HG03469 (cell line): ENCODE measurements at regions not wholly inside any gene's neighbourhood (a gene's known extent, or its start where the extent isn't known, plus 50 kb on each side); places are given as distances from the start of the nearest gene placed in this dataset.
"Not testable (repeated sequence)": the region's sequence is repeated elsewhere in the genome, so short reads cannot be mapped to it uniquely, and the experiment has no call there.

Source experiments
- ATAC-seq: cut with Tn5 transposase; IDR thresholded peaks from one replicate; pipeline ENCODE4 v1.9.1; 2021; ENCODE audit warnings: mild to moderate bottlenecking, moderate library complexity, moderate number of reproducible peaks; ENCODE audit not compliant: unreplicated experiment

DNA sequence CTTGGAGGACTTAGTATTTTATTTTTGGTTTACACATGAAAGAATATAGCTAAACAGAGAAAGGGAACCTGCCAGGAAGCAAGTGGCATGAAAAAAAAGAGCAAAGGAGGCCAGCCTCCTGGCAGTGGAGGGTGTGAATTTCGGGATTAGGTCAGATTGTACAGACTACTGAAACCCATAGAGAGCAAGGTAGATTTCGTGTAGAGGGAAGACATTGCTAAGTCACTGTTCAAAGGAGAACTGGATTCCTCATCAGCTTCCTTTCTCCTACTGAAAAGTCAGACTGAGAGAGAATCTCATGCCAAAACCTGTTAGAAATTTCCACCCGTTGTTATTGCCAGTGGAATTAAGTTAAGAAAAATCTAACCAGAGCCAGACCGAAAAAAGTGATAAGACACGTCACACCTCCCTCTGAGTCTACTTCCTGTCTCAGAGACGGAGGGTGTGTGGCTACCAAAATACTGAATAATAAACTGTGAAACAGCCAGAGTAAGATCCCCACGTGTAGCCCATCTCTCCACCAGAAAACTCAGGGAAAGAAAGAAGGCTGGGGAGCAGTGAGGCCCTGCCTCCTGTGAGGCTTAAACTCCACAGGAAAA, 118.8 kb downstream of the SKIDA1 start:
- no peak for ATAC-seq

DNA sequence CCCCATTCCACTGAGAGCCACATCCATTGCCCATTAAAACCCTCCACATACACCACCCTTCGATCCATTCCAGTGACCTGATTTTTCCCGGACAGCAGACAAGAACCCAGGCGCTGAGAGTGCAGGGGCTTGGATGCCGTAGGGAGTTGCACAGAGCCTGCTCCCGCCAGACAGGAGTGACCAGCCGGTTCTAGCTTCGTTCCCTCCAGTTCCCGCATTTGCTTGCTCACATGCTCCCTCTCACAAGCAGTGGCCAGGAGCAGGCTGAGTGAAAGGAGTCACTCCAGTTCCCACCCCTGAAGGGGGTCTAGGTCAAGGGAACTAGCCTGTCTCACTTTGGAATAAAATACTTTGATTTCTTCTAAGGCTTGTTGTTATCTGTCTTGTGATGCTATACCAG, 119.5 kb downstream of the SKIDA1 start:
- ATAC-seq = no peak

DNA sequence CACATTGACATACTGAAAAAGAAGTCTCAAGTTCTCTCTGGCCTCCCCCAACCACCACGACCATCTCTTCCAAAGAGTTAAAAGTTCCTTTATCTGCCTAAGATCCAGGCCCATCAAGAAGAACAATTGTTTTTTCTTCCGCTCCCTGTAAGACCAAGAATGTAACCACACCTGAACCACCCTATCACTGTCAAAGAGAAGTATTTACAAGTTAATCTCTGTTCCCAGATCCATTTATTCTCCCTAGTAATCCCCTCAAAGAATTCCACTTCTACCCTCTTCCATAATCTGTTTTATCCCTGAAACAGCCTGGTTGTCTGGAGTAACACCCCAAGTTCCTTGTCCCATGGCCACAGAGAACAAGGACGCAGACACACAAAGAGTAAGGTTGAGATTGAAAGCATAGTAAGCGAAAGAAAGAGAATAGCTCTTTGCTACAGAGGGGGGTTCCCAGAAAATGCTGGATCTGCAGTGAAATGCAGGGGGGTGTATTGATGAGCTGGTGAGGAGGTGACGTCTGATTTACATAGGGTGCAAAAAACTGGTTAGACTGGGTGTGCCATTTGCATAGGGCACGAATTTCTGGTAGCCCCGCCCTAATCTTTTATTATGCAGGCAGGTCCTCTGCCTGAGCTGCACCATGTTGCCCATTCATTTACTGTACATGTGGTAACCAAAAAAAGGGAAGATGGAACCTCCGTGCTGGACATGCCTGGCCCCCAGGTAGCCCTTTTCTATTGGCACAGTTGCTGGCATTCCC, 122.0 kb downstream of the SKIDA1 start:
- ATAC-seq = no peak

DNA sequence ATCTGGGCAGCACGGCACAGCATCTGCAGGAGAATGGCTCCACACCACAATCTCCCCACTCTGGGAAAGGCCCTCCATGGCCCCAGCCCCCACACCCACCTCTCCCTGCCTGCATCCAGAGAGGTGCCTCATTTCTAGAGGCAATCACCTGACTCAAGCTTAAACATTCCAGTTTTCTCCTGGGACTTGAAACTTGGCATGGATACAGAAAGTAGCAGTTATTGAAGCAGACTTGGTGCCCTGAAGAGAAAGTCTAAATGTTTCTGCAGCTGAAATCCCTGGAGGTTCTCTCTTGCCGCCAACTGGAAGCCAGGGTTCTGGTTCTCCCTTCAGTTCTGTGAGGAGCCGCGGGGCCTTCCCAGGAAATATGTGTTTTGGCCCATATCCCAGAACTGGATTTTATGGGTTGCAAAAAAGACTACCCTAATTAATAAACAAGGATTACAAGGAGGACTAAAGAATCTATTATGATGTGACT, 122.8 kb downstream of the SKIDA1 start:
- ATAC-seq = no peak

DNA sequence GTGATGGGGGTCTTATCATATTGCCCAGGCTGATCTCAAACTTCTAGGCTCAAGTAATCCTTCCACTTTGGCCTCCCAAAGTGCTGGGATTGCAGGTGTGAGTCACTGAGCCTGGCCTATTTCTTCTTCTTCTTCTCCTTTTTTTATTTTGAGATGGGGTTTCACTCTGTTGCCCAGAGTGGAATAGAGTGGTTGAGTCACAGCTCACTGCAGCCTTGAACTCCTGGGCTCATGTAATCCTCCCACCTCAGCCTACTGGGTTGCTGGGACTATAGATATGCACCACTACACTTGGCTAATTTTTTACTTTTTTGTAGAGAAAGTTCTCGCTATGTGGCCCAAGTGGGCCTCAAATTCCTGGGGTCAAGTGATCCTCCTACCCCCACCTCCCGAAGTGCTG, 124.3 kb downstream of the SKIDA1 start:
- no peak for ATAC-seq

DNA sequence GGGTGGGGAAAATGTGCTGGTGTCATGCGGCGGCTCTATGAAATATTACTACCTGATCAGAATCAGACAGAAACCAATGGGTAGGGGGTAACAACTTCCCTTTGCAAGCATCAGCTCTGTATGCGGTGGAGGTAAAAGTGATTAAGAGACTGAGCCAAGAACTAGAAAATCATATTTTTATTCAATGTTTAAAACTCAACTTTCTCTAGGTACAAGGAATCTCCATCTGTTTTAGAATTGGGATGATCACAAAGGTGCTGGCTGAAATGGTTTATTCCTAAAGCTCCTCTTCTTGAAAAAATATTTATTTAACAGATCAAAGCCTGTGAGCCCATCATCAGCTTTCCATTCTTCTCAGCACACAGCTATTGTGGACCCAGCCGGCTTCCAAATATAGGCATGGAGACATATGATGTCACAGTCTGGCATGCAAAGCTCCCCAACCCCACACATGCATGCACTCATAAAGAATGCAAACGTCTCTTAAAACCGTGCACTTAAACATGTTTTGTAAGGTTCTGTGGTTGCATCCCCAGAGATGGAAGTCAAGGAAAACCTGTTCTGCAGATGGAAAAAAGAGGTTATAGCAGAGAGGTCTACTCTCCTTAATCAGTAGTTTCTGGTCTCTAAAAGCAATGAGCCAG, 126.0 kb downstream of the SKIDA1 start:
- ATAC-seq = no peak

DNA sequence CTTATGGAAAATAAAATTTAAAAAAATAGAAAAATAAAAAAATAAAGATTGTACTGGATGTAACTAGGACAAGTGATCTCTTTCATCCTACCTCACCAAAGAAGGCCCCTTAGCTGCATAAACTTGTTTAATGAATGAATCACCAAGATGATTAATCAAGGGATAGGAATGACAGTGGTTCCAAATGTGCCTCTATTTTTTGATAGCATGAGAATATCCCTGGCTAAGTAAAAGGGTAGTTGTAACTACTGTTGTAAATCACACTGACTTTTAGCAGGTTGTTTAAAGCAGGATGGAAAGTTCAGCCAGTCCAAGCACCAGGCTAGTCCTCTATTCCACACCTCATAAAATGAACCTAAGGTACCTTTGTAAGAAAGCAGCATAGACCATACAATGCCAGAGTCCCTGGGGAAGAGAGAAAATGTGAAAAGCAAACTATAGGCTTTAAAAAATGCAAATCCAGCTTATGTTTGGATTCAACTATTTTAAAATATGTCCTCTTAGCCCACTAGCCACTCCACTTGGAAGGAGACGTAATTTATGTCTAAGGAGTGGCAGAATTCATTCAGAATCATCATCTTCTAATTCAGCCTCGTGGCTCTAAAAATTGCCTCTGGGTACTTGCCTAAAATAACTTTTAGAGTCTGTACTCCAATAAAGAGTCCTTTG, 126.8 kb downstream of the SKIDA1 start:
- no peak for ATAC-seq

DNA sequence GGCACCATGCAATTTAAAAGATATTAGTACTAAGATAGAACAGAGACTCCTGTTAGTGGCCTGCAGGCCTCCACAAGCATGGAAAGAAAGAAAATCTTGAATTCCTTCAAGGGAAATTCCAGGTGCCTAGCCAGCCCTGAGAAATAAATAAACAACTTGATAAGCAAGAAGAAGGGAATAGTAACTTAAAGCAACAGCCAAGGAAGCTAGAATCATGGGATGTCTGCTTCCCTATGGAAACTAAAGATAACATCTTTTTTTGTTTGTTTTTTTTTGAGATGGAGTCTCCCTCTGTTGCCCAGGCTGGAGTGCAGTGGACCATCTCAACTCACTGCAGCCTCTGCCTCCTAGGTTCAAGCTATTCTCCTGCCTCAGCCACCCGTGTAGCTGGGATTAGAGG, 128.6 kb downstream of the SKIDA1 start:
- ATAC-seq = no peak

DNA sequence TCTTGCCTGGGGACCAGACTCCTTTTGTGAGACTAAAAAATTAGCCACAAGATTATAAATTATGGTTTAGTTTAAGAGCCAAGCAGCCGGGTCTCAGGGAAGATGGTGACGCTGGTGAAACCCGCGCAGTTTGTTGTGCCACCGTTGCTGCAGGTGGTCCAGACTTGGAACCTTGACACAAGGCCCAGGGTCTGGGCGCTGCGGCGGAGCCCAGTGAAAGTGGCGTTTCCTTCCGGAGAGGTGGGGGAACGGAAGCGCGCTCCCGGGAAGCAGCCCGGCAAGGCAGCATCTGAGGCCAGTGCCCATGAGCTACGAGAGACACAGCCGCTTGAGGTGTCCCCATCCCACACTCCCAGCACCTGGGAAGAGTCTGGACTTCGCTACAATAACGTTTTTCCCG, 131.6 kb downstream of the SKIDA1 start:
- ATAC-seq = no peak

DNA sequence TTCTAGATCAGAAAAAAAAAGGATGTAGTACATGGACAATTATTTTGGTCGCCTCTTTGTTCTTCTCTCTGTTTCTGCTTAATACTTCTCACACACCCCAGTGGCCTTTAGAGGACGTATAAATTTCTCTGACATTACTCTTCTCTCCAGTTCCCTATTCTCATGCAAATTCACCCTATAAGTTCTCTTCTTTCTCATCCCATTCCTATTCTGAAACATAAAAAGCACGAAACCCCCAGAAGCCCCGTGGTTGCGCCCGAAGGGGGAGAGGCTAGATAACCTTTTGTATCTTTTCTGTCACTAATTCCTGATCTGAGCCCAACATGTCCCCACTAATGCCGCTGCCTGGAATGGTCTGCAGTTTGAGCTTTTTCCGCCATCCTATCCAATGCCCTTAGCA, 136.9 kb downstream of the SKIDA1 start:
- ATAC-seq = no peak

DNA sequence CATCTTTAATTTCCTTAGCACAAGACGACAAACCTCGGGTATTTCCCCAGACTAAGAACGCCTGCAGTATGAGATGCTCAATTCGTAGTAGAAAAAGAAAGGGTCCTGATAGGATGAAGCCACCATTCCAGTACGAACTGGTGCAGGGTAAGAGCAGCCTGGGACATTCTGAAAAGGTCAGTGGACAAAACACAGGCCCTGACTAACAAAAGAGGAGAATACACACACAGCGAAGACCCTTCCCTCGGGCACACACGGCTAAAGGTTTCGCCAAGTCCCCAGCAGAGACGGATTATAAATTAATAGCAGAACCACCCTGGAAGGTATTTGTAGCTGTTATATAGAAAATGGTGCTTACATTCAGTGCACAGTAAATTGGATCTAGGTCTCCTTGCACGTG, 137.6 kb downstream of the SKIDA1 start:
- no peak for ATAC-seq

DNA sequence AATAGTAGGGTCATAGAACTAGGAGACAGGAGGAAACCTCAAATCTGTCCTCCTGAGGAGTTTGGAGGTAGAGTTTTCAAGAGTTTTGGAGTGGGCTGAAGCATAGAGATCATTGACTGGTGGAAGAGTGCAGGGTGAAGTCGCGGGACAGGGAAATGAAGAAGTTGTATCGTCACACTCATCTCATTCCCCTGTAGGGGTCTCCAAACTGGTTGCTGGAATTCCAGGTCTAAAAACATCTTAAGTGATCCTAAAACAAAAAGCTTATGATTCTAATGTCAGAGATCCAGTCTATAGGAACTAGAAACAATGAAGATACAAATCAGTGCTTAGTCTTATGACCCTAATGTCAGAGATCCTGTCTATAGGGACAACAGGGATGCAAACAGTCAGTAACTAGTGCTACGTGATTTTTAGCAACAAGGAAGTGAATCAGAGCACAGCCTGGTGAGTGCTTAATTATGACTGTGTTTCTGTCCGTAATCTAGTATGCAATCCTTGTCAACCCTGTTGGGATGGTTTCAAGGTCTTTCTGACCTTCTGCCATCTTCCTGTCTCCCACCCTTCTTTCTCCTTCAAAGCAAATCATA, 139.4 kb downstream of the SKIDA1 start:
- no peak for ATAC-seq

DNA sequence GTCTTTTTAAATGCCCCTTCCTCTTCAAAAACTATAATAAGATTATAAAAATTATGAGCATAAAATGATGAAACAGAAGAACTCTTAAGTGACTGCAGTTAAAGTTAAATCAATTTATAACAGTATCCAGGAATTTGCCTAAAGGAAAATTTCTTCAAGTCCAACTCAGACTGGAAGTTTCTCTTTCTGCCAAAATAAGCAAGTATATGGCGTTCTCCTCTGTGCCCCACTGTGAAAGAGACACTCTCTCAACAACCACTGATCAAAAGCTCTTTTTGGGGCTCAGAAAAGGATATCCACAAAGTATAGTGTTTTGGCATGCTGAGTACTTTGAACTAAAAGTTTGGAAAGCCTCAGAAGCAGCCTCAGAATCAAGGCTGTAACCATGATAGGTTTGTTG, 139.9 kb downstream of the SKIDA1 start:
- no peak for ATAC-seq

DNA sequence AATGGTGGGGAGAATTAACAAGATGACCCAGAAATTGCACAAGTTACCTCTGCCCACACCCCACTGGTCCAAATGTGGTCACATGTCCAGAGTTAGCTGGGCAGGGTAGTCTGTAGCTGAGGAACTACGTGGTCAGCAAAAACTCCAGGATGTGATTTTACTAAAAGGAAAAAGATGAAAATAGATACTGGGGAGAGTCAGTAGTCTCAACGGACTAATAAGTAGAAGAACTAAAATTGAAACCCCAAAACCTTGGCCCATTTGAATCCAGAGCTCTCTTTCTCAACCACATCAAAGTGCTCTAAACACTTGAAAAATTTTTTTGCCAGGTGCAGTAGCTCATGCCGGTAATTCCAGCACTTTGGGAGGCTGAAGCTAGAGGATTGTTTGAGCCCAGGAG, 146.3 kb downstream of the SKIDA1 start:
- ATAC-seq = no peak

DNA sequence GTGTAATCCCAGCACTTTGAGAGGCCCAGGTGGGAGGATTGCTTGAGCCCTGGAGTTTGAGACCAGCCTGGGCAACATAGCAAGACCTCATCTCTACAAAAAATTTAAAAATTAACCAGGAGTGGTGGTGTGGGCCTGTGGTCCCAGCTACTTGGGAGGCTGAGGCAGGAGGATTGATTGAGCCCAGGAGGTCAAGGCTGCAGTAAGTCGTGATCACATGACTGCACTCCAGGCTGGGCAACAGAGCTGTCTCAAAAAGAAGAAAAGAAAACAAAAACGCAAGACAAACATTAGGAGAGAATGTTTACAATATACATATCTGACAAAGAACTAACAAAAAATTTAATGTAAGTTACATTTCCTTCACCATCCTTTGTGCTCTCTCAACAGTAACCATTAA, 150.2 kb downstream of the SKIDA1 start:
- not testable (repeated sequence) for ATAC-seq

DNA sequence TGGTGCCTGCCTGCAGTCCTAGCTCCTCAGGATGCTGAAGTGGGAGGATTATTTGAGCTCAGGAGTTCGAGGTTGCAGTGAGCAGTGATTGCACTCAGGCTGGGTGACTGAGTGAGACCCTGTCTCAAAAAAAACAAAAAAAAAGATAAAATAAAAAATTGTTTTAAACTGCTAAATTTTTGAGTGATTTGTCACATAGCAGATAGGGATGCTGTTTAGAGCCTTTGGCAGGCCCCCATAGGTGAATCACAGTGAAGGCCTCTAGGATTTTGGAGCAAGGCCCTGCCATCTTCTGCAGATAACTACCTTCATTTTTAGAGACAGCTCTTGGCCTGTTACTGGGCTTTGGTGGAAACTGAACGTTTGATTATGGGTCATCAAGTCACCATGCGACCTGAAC, 151.6 kb downstream of the SKIDA1 start:
- ATAC-seq = not testable (repeated sequence)

DNA sequence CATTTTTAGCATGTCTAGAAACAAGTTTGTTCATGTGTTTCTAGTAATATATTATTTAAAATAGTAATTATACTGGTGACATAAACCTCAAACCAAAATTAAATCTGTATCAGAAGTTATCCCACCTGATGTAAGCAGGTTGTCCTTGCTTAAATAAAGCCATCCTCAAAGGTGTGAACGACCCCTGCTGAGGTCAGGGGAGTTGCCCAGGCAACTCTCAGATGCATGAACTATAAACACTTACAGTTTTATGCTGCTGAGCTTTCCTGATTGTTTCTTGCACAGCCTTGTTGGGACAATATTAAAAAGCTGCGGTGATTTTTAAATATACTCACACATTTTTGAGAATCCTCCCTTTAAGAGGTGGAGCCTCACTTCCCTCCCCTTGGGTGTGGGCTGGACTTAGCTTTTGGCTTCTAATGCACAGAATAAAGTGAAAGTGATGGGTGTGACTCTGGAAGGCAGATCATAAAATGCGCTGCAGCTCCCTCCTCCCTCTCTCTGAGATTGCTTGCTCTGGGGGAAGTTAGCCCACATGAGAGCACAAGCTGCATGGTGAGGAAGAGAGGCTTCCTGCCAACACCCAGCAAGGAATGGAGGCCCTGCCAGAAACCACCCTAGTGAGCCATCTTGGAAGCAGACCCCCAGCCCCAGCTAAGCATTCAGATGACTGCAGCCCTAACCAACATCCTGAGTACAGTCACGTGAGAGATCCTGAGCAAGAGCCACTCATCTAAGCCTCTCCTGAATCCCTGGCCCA, 152.7 kb downstream of the SKIDA1 start:
- ATAC-seq = peak; percentile 91

DNA sequence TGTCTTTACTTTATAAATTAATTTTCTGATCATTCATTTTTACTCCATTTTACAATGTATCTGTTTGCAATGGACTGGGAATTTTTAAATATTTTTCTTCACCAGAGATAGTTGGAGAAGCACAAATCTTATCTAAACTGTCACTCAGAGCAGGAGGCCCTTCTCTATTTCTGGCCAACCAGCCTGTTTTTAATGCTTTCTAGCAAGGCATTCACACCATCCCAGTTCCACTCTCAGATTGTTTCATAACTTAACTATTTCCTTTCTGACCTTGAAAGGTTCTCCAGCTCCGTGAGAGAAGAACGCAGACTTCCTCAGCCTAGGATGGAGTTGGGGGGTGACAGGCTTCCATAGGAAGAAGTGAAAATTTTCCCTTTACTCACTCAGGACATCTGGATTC, 155.8 kb downstream of the SKIDA1 start:
- ATAC-seq = no peak

DNA sequence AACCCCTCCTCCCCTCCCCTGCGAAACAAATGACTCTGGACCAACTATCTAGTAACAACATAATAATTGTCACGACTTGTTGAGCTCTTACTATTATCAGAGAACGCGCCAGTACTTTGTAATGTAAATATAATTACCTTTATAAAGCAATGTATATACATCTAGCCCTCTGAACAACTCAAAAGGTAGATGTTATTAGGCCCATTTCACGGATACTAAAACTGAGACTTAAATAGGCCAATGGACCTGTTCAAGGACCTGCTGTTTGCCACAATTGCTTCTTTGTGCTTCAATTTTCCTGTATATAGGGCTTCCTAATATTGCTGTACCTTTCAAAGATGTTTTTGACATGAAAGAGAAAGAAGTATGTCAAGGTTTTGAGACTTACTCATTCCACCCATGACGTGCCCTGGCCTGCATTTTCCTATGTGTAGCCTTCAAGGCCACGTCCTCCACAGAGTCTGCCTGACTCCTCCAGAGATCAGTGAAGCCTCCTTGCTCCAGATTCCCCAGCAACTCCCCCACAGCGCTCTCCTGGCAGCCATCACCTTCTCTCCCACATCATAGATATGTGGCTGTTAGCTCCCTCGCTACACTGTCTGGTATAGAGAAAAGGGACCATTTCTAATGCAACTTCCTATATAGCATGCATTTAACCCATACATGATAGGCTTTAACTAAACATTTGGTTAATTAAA, 156.6 kb downstream of the SKIDA1 start:
- ATAC-seq = no peak

DNA sequence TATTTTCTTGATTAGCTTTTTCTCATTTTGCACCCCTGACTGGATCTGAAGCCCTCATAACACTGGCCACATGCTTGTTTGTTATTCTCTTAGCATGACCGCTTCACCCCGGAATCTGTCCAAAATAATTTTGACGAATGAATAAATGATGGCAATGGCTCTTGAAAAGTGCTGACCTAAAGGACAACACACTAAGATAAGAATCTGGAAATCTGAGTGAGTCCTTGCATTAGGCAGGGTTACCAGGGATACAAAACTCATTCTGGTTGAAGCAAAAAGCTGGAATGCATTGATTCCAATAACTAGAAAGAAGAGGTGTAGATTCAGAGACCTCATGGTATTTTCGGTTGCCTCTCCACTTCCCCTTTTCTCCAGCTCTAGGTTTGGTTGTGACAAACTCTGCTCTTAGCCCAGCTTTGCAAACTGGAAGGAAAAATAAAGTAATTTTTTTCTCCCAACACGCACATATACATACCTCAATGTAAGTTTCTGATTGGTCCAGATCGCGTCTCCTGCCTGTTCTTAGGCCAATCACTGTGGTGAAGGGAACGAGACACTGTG, 157.4 kb downstream of the SKIDA1 start:
- ATAC-seq = peak; percentile 57
